CD14-positive monocyte (primary cell): ENCODE measurements at regions not wholly inside any gene's neighbourhood (a gene's known extent, or its start where the extent isn't known, plus 50 kb on each side); places are given as distances from the start of the nearest gene placed in this dataset.

Experiments
- DNase-seq, 3 donors: peaks; one replicate each; pipeline ENCODE4 v3.0.0-alpha.2; 2011 to 2022
- H2AFZ ChIP-seq: 2 replicates; pipeline ENCODE4 v1.6.0; 2012; ENCODE audit warnings: mild to moderate bottlenecking, low read depth, low read length, inconsistent platforms; ENCODE audit not compliant: insufficient read depth, poor library complexity, severe bottlenecking
- H3K27ac ChIP-seq, 2 donors: 1 replicate in 1 of 2; 2 replicates in 1 of 2; pipeline ENCODE4 v1.5.1; 2012 to 2013; ENCODE audit warnings: low read length in 2 of 2, control low read depth in 1 of 2, inconsistent platforms in 1 of 2, low read depth in 1 of 2, mild to moderate bottlenecking in 1 of 2
- H3K27me3 ChIP-seq, 2 donors: one replicate each; pipeline versions ENCODE4 v1.6.0 to v1.6.1; 2011 to 2013; ENCODE audit warnings: low read length in 2 of 2; ENCODE audit not compliant: control insufficient read depth in 2 of 2, insufficient read depth in 2 of 2
- H3K36me3 ChIP-seq, 2 donors: replicated peaks in 1 of 2; 1 replicate in 1 of 2; 2 replicates in 1 of 2; pipeline versions ENCODE4 v1.5.1 to v1.6.1; 2012 to 2013; ENCODE audit warnings: low read length in 2 of 2, control low read depth in 1 of 2, inconsistent platforms in 1 of 2, mild to moderate bottlenecking in 1 of 2; ENCODE audit not compliant: insufficient read depth in 2 of 2, control insufficient read depth in 1 of 2
- H3K4me1 ChIP-seq, 2 donors: 1 replicate in 1 of 2; 2 replicates in 1 of 2; pipeline versions ENCODE4 v1.5.1 to v1.6.1; 2012 to 2013; ENCODE audit warnings: low read length in 2 of 2, control low read depth in 1 of 2, inconsistent platforms in 1 of 2, mild to moderate bottlenecking in 1 of 2, moderate library complexity in 1 of 2; ENCODE audit not compliant: insufficient read depth in 2 of 2, control insufficient read depth in 1 of 2
- H3K4me2 ChIP-seq: replicated peaks from 2 replicates; pipeline ENCODE3; 2012; ENCODE audit warnings: low read length, moderate library complexity, mild to moderate bottlenecking; ENCODE audit not compliant: poor library complexity, severe bottlenecking; ENCODE audit errors: extremely low read depth
- H3K4me3 ChIP-seq, 3 experiments: fragments of 200-600 bp in 1 of 3; sonication (generic) in 1 of 3; replicated peaks in 1 of 3; 1 replicate in 2 of 3; 2 replicates in 1 of 3; pipeline ENCODE4 v1.5.1; 2011 to 2013; ENCODE audit warnings: low read length in 3 of 3, mild to moderate bottlenecking in 3 of 3, control low read depth in 2 of 3, low read depth in 2 of 3, inconsistent platforms in 1 of 3, moderate library complexity in 1 of 3
- H3K79me2 ChIP-seq: 2 replicates; pipeline ENCODE4 v1.6.0; 2012; ENCODE audit warnings: mild to moderate bottlenecking, control low read depth, inconsistent platforms, low read length, moderate library complexity; ENCODE audit not compliant: insufficient read depth
- H3K9ac ChIP-seq: 2 replicates; pipeline ENCODE4 v1.6.0; 2017; ENCODE audit warnings: low read length, mild to moderate bottlenecking; ENCODE audit not compliant: insufficient read depth, poor library complexity, severe bottlenecking
- H3K9me3 ChIP-seq, 2 donors: replicated peaks in 1 of 2; 1 replicate in 1 of 2; 2 replicates in 1 of 2; pipeline versions ENCODE4 v1.5.1 to v1.6.1; 2012 to 2013; ENCODE audit warnings: low read length in 2 of 2, control low read depth in 1 of 2; ENCODE audit not compliant: control insufficient read depth in 1 of 2, insufficient read depth in 1 of 2
- H4K20me1 ChIP-seq: 2 replicates; pipeline ENCODE4 v1.6.0; 2012; ENCODE audit warnings: mild to moderate bottlenecking, low read length, control low read depth, moderate library complexity; ENCODE audit not compliant: insufficient read depth
- H3K27ac Mint-ChIP-seq, 7 donors: one replicate each; pipeline ENCODE4 v1.8.0; 2020; ENCODE audit warnings: mild to moderate bottlenecking in 7 of 7, mixed read lengths in 7 of 7, moderate library complexity in 6 of 7, inconsistent platforms in 2 of 7
- H3K27me3 Mint-ChIP-seq, 3 donors: one replicate each; pipeline ENCODE4 v1.8.0; 2021 to 2022; ENCODE audit warnings: low read depth in 3 of 3, mild to moderate bottlenecking in 3 of 3, mixed read lengths in 3 of 3, moderate library complexity in 3 of 3, inconsistent platforms in 1 of 3
- H3K36me3 Mint-ChIP-seq, 2 donors: one replicate each; pipeline ENCODE4 v1.8.0; 2020; ENCODE audit warnings: mixed read lengths in 2 of 2, inconsistent platforms in 1 of 2, mild to moderate bottlenecking in 1 of 2
- H3K4me1 Mint-ChIP-seq: one replicate; pipeline ENCODE4 v1.8.0; 2020; ENCODE audit warnings: mild to moderate bottlenecking, mixed read lengths
- H3K4me3 Mint-ChIP-seq, 2 donors: one replicate each; pipeline ENCODE4 v1.8.0; 2020; ENCODE audit warnings: mild to moderate bottlenecking in 2 of 2, mixed read lengths in 2 of 2, moderate library complexity in 1 of 2
- H3K9me3 Mint-ChIP-seq, 7 donors: one replicate each; pipeline ENCODE4 v1.8.0; 2020 to 2022; ENCODE audit warnings: mixed read lengths in 7 of 7, mild to moderate bottlenecking in 6 of 7, moderate library complexity in 6 of 7, inconsistent platforms in 2 of 7
- CTCF ChIP-seq: fragments of 200-600 bp; IDR thresholded peaks from one replicate; pipeline ENCODE4 v1.8.0; 2022; ENCODE audit warnings: antibody characterized with exemption, mild to moderate bottlenecking
- WGBS: methylation state at CpG from one replicate; pipeline ENCODE4 v1.1.5; 2013; ENCODE audit warnings: missing lambda C conversion rate; ENCODE audit not compliant: insufficient coverage; 5-methylcytosine and 5-hydroxymethylcytosine counted together
- intact Hi-C, 2 donors: fragments of 100-400 bp; cut with micrococcal nuclease; formaldehyde crosslinking; loops; one replicate each; pipeline versions ENCODE4 v1.15.0 to v1.15.1; 2023

- Histone ChIP-seq H3K9me3 (no peaks in the 10 kb centered on the region), H3K79me2 (no peaks in the 10 kb centered on the region), H3K4me2 (no peak overlapping the region), H4K20me1 (no peaks in the 10 kb centered on the region), H3K27ac (no peak overlapping the region), H3K27me3 (no peaks in the 10 kb centered on the region), H3K9ac (no peak overlapping the region), H3K36me3 (no peaks in the 10 kb centered on the region), H3K4me3 (no peak overlapping the region), H2AFZ (no peak overlapping the region), H3K4me1 (no peaks in the 10 kb centered on the region)
- TF ChIP-seq CTCF: no peak
- Mint-ChIP-seq H3K36me3 (no peaks in the 10 kb centered on the region), H3K27ac (no peak overlapping the region), H3K4me1 (no peaks in the 10 kb centered on the region), H3K27me3 (peaks cover 0 to 1% (median 0%) of the 10 kb centered on the region in 3 donors), H3K9me3 (peaks cover 0 to 3% (median 0%) of the 10 kb centered on the region in 7 donors), H3K4me3 (no peak overlapping the region)
- WGBS: 83% methylated on average over 2 of the region's 4 CpGs
- intact Hi-C loops: no loop called here
- DNase-seq: no peak
These were observed 1050.7 kb upstream of the CELF4 start for GRCh38 chr18:38616306-38616705.

GRCh38 chr18:38612904-38613303, 1047.3 kb upstream of the CELF4 start:
- H2AFZ ChIP-seq: no peak overlapping the region
- H3K36me3 Mint-ChIP-seq: no peaks in the 10 kb centered on the region
- no peaks in the 10 kb centered on the region for H4K20me1 ChIP-seq
- H3K4me1 Mint-ChIP-seq: no peaks in the 10 kb centered on the region
- H3K27me3 Mint-ChIP-seq: peaks cover 0 to 1% (median 0%) of the 10 kb centered on the region in 3 donors
- no peaks in the 10 kb centered on the region for H3K79me2 ChIP-seq
- H3K9ac ChIP-seq: no peak overlapping the region
- no peaks in the 10 kb centered on the region for H3K4me1 ChIP-seq
- H3K36me3 ChIP-seq: no peaks in the 10 kb centered on the region
- no peaks in the 10 kb centered on the region for H3K9me3 ChIP-seq
- H3K27me3 ChIP-seq: no peaks in the 10 kb centered on the region
- WGBS: no CpG with 5 or more reads among the region's 2 CpGs
- no peak overlapping the region for H3K4me3 Mint-ChIP-seq
- no peak for TF ChIP-seq CTCF
- H3K27ac Mint-ChIP-seq: no peak overlapping the region
- DNase-seq: no peak
- H3K4me3 ChIP-seq: no peak overlapping the region
- H3K9me3 Mint-ChIP-seq: peaks cover 0 to 10% (median 2%) of the 10 kb centered on the region in 7 donors
- no peak overlapping the region for H3K27ac ChIP-seq
- H3K4me2 ChIP-seq: no peak overlapping the region
- intact Hi-C loops: no loop called here
